Activated naive CD4-positive, alpha-beta T cell treated with anti-CD3 and anti-CD28 coated beads, Interleukin-2, amount 50 U/mL, for 72 hours (primary cell): ENCODE measurements at regions not wholly inside any gene's neighbourhood (a gene's known extent, or its start where the extent isn't known, plus 50 kb on each side); places are given as distances from the start of the nearest gene placed in this dataset.
"Not testable (repeated sequence)": the region's sequence is repeated elsewhere in the genome, so short reads cannot be mapped to it uniquely, and the experiment has no call there.

Source experiments
- ATAC-seq, 2 donors: fragments of 150-1000 bp; cut with Tn5 transposase; 2 replicates each; pipeline ENCODE4 v1.10.0; 2021; ENCODE audit warnings: mild to moderate bottlenecking in 2 of 2, moderate library complexity in 2 of 2
- DNase-seq, 2 donors: peaks; one replicate each; pipeline ENCODE4 v3.0.0; 2021 to 2022; ENCODE audit warnings: low spot score in 2 of 2
- H3K27ac Mint-ChIP-seq, 2 donors: one replicate each; pipeline ENCODE4 v1.8.0; 2022; ENCODE audit warnings: mild to moderate bottlenecking in 2 of 2, mixed read lengths in 2 of 2
- H3K36me3 Mint-ChIP-seq, 2 donors: one replicate each; pipeline ENCODE4 v1.8.0; 2022; ENCODE audit warnings: mixed read lengths in 2 of 2
- H3K9me3 Mint-ChIP-seq, 2 donors: one replicate each; pipeline ENCODE4 v1.8.0; 2022; ENCODE audit warnings: mixed read lengths in 2 of 2

GRCh38 chr12:104906695-104907094, 51.4 kb downstream of the SLC41A2 start:
- no peak for ATAC-seq
- no peaks in the 10 kb centered on the region for H3K36me3 Mint-ChIP-seq
- H3K9me3 Mint-ChIP-seq = no peaks in the 10 kb centered on the region
- H3K27ac Mint-ChIP-seq = no peak overlapping the region
- no peak for DNase-seq

- DNase-seq, H3K36me3 Mint-ChIP-seq, H3K9me3 Mint-ChIP-seq, H3K27ac Mint-ChIP-seq, ATAC-seq: not testable (repeated sequence)
Measured at GRCh38 chr12:104905446-104905845, 52.6 kb downstream of the SLC41A2 start.

DNA sequence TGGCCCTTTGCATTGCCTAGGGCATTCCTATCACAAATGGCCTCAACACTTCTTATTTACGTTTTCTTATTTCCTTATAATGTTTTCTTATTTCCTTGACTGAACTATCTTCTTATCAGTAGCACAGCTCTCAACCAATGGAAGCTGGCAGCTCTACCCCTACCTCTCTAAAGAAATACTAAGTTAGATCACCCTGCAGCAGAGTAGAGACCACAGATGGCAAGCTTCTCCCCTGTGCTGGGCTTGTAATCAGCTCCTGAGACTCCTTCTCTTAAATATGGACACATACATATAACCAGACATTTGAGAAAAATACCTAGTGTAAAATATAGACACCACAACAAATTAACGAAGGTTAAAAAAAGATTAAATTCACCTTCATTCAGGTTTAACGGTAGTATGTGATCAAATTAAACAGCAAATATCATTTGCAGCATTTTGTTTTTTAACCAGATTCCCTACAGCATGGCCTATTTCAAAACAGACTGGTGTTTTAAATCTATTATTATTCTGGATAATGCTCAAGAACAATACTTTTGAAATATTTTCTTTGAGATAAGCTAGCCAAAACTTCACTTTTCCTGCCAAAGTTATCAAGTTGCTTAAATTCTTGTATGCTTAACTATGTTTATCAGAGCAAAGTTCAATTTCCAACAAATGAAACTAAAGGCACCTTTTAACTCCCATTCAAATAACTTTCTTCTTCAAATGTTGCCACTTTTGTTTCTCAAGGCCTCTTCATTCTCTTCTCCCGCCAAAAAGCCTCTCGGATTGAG, 54.3 kb downstream of the SLC41A2 start:
- DNase-seq = no peak
- H3K36me3 Mint-ChIP-seq = peaks cover 6 to 7% of the 10 kb centered on the region in 2 donors
- peak overlapping the region in 1 of 2 donors; percentile 39 for H3K27ac Mint-ChIP-seq

DNA sequence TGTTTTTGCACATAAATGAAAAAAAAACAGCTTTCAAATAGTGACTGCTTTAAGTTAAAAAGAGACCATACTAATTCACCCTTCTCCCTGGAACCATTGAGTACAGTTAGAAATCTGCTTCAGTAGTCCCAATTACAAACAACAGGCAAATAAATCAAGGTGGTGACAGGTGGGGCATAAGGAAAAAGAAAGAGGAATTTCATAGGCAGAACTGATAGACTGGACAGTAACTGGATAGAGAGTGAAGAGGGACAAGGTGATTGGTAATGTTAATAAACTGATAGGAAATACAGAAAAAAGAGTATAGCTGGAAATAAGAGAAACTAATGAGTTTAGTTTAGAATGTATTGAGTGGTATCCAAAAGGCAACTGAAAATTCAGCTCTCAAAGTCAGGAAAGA, 56.0 kb downstream of the SLC41A2 start:
- Mint-ChIP-seq H3K36me3 (peaks cover 6 to 7% of the 10 kb centered on the region in 2 donors), H3K27ac (no peak overlapping the region), H3K9me3 (peaks cover 0 to 4% of the 10 kb centered on the region in 2 donors)
- no peak for ATAC-seq
- no peak for DNase-seq

More for the DNA sequence above, 54.3 kb downstream of the SLC41A2 start:
- ATAC-seq = no peak
- peaks cover 0 to 4% of the 10 kb centered on the region in 2 donors for H3K9me3 Mint-ChIP-seq

DNA sequence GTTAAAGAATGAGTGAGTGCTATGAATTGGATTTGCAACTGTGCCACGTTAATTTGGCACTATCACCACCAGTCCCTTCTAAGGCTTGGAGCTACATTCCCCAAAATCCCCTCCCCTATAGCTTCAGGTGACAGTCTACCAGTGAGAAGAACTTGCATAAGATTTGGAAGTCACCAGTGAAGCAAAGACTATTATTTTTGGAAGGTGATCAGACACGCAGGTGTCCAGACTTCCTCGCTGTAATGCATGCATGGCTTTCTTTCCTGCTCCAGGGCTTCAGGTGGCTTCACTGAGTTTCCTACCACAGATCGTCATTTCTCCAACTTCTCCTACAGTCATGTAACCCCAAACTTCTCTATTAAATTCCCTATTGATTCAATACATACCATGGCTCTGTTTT, 61.4 kb downstream of the SLC41A2 start:
- Mint-ChIP-seq H3K27ac (no peak overlapping the region), H3K9me3 (peaks cover 0 to 4% of the 10 kb centered on the region in 2 donors), H3K36me3 (peaks cover 6 to 7% of the 10 kb centered on the region in 2 donors)
- DNase-seq (no peak), ATAC-seq (no peak)

GRCh38 chr12:104896146-104896545, 61.9 kb downstream of the SLC41A2 start:
- Mint-ChIP-seq H3K27ac (no peak overlapping the region), H3K36me3 (peaks cover 6 to 7% of the 10 kb centered on the region in 2 donors), H3K9me3 (peaks cover 0 to 4% of the 10 kb centered on the region in 2 donors)
- DNase-seq (no peak), ATAC-seq (no peak)

DNA sequence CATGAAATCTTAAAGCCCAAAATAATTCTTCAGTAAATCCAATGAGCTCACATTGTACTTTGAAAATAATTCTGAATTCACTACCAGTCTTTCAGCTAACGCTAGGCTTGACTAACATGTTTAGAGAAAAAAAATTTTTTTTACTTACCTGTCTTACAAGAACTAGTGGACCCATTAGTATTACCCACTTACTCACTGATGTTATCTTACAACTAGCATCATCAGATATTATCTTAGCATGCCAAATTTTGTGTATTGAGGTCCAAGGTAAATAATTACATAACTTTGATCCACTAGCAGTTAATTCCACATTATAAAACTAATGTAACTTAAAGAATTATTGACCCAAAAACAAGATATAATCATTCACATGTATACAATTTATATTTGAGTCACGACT, 62.7 kb downstream of the SLC41A2 start:
- H3K36me3 Mint-ChIP-seq = peaks cover 6 to 7% of the 10 kb centered on the region in 2 donors
- peaks cover 0 to 4% of the 10 kb centered on the region in 2 donors for H3K9me3 Mint-ChIP-seq
- no peak for ATAC-seq
- DNase-seq = no peak
- no peak overlapping the region for H3K27ac Mint-ChIP-seq

- ATAC-seq (peak; percentile 51 to 88), DNase-seq (peak in 1 of 2 donors; percentile 8)
- H3K27ac Mint-ChIP-seq = peak overlapping the region in 1 of 2 donors; percentile 40
- H3K36me3 Mint-ChIP-seq = no peaks in the 10 kb centered on the region
- no peaks in the 10 kb centered on the region for H3K9me3 Mint-ChIP-seq
Measured at GRCh38 chr12:104890476-104891096, 67.5 kb downstream of the SLC41A2 start.

- Mint-ChIP-seq H3K36me3 (peaks cover 0 to under 1% of the 10 kb centered on the region in 2 donors), H3K27ac (no peak overlapping the region), H3K9me3 (no peaks in the 10 kb centered on the region)
- no peak for DNase-seq
- ATAC-seq = no peak
Measured at GRCh38 chr12:104889735-104890134, 68.4 kb downstream of the SLC41A2 start.

- peaks cover 0 to 7% of the 10 kb centered on the region in 2 donors for H3K36me3 Mint-ChIP-seq
- H3K27ac Mint-ChIP-seq = no peak overlapping the region
- ATAC-seq (no peak), DNase-seq (no peak)
- no peaks in the 10 kb centered on the region for H3K9me3 Mint-ChIP-seq
Measured at GRCh38 chr12:104888892-104889291, 69.2 kb downstream of the SLC41A2 start.

- Mint-ChIP-seq H3K36me3 (peaks cover 0 to 7% of the 10 kb centered on the region in 2 donors), H3K27ac (no peak overlapping the region), H3K9me3 (no peaks in the 10 kb centered on the region)
- ATAC-seq = no peak
- DNase-seq = no peak
Measured at GRCh38 chr12:104888481-104888880, 69.6 kb downstream of the SLC41A2 start.

GRCh38 chr12:104887452-104887851, 70.6 kb downstream of the SLC41A2 start:
- DNase-seq = no peak
- H3K36me3 Mint-ChIP-seq = peaks cover 0 to 13% of the 10 kb centered on the region in 2 donors
- no peak for ATAC-seq
- no peak overlapping the region for H3K27ac Mint-ChIP-seq
- peaks cover 0 to 4% of the 10 kb centered on the region in 2 donors for H3K9me3 Mint-ChIP-seq

- peak in 1 of 2 donors; percentile 42 for ATAC-seq
Measured at GRCh38 chr12:104886418-104887401, 71.4 kb downstream of the SLC41A2 start.

GRCh38 chr12:104878858-104879257, 79.2 kb downstream of the SLC41A2 start:
- H3K27ac Mint-ChIP-seq, H3K9me3 Mint-ChIP-seq, DNase-seq, H3K36me3 Mint-ChIP-seq, ATAC-seq: not testable (repeated sequence)

More at GRCh38 chr12:104886418-104887401, 71.4 kb downstream of the SLC41A2 start:
- Mint-ChIP-seq H3K27ac (no peak overlapping the region), H3K36me3 (peaks cover 0 to 13% of the 10 kb centered on the region in 2 donors), H3K9me3 (peaks cover 0 to 4% of the 10 kb centered on the region in 2 donors)
- no peak for DNase-seq

GRCh38 chr12:104877103-104877705, 80.9 kb downstream of the SLC41A2 start:
- DNase-seq (no peak), ATAC-seq (peak; percentile 37 to 48)
- Mint-ChIP-seq H3K36me3 (no peaks in the 10 kb centered on the region), H3K27ac (no peak overlapping the region), H3K9me3 (no peaks in the 10 kb centered on the region)

DNA sequence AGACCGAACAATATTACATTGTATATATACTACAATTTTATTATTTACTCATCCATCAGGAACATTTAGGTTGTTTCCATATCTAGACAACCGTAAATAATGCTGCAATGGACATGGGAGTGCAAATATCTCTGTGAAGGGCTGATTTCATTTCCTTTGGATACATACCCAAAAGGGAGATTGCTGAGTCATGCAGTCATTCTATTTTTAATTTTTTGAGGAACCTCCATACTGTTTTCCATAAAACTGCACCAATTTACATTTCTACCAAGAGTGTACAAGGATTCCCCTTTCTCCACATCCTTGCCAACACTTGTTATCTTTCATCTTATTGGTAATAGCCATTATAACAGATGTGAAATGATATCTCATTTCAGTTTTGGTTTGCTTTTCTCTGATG, 84.7 kb downstream of the SLC41A2 start:
- no peaks in the 10 kb centered on the region for H3K9me3 Mint-ChIP-seq
- H3K36me3 Mint-ChIP-seq = no peaks in the 10 kb centered on the region
- no peak for ATAC-seq
- no peak for DNase-seq
- H3K27ac Mint-ChIP-seq = no peak overlapping the region
